Esophagus muscularis mucosa (tissue), 3 donors: ENCODE measurements at regions not wholly inside any gene's neighbourhood (a gene's known extent, or its start where the extent isn't known, plus 50 kb on each side); places are given as distances from the start of the nearest gene placed in this dataset.

ENCODE experiments used
- POLR2A ChIP-seq: fragments of 450-650 bp; IDR thresholded peaks from one replicate; pipeline ENCODE4 v1.6.1; 2017; ENCODE audit warnings: antibody characterized with exemption, moderate library complexity, mild to moderate bottlenecking, low read depth
- TF ChIP-seq, protein P1 (sequence below), 3 experiments: fragments of 200-600 bp in 2 of 3; fragments of 450-650 bp in 1 of 3; sonication (generic) in 2 of 3; IDR thresholded peaks; one replicate each; pipeline ENCODE4 v1.5.1; 2017 to 2019; ENCODE audit warnings: antibody characterized with exemption in 3 of 3, mild to moderate bottlenecking in 2 of 3, moderate library complexity in 1 of 3

DNA sequence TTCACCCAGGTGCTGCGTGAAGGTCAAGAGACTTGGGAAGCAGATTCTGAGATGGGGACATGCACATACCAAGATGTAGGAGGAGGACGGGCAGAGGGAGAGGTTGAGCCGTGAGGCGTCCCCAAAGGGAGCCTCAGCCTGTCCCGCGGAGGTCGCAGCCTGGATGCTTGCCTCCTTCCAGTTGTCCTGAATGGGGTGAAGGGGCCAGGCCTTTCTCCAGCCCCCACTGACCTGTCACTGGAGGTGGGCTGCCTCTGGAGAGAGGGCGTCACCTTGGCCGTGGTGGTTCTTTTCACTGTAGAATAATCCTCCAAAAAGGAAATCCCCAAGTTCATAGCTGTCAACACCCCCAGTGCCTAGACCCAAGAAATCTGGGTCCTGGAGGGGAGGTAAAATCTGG lies 283.0 kb upstream of the VSTM2A start:
- TF ChIP-seq, protein P1, sequence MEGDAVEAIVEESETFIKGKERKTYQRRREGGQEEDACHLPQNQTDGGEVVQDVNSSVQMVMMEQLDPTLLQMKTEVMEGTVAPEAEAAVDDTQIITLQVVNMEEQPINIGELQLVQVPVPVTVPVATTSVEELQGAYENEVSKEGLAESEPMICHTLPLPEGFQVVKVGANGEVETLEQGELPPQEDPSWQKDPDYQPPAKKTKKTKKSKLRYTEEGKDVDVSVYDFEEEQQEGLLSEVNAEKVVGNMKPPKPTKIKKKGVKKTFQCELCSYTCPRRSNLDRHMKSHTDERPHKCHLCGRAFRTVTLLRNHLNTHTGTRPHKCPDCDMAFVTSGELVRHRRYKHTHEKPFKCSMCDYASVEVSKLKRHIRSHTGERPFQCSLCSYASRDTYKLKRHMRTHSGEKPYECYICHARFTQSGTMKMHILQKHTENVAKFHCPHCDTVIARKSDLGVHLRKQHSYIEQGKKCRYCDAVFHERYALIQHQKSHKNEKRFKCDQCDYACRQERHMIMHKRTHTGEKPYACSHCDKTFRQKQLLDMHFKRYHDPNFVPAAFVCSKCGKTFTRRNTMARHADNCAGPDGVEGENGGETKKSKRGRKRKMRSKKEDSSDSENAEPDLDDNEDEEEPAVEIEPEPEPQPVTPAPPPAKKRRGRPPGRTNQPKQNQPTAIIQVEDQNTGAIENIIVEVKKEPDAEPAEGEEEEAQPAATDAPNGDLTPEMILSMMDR (IDR thresholded peaks at IDR 0.05): no peak
- no peak for TF ChIP-seq POLR2A
